Liver (tissue), 8 donors: ENCODE measurements at regions not wholly inside any gene's neighbourhood (a gene's known extent, or its start where the extent isn't known, plus 50 kb on each side); places are given as distances from the start of the nearest gene placed in this dataset.

Experiments used
- DNase-seq: peaks from one replicate; pipeline ENCODE4 v3.0.0-alpha.2; 2017; ENCODE audit warnings: low spot score
- H3K27ac ChIP-seq, 2 donors: one replicate each; pipeline ENCODE4 v1.7.0; 2013; ENCODE audit warnings: inconsistent platforms in 2 of 2, low read length in 2 of 2, control low read depth in 1 of 2, low read depth in 1 of 2, mild to moderate bottlenecking in 1 of 2
- H3K27me3 ChIP-seq, 4 donors: one replicate each; pipeline versions ENCODE4 v1.6.1 to v1.7.0; 2013; ENCODE audit warnings: low read length in 3 of 4, inconsistent platforms in 1 of 4, mild to moderate bottlenecking in 1 of 4, moderate library complexity in 1 of 4; ENCODE audit not compliant: control insufficient read depth in 4 of 4, insufficient read depth in 4 of 4
- H3K36me3 ChIP-seq, 4 donors: one replicate each; pipeline versions ENCODE4 v1.6.1 to v1.7.0; 2013; ENCODE audit warnings: low read length in 3 of 4, mild to moderate bottlenecking in 3 of 4, low read depth in 1 of 4, moderate library complexity in 1 of 4; ENCODE audit not compliant: control insufficient read depth in 4 of 4, insufficient read depth in 3 of 4
- H3K4me1 ChIP-seq, 4 donors: one replicate each; pipeline versions ENCODE4 v1.6.1 to v1.7.0; 2013; ENCODE audit warnings: low read length in 3 of 4, mild to moderate bottlenecking in 3 of 4, moderate library complexity in 1 of 4; ENCODE audit not compliant: control insufficient read depth in 4 of 4, insufficient read depth in 4 of 4
- H3K4me3 ChIP-seq, 3 donors: one replicate each; pipeline versions ENCODE4 v1.6.1 to v1.7.0; 2013; ENCODE audit warnings: low read length in 3 of 3, control low read depth in 1 of 3, low read depth in 1 of 3, mild to moderate bottlenecking in 1 of 3
- H3K9ac ChIP-seq, 2 donors: one replicate each; pipeline ENCODE4 v1.7.0; 2013; ENCODE audit warnings: low read length in 2 of 2, mild to moderate bottlenecking in 2 of 2, moderate library complexity in 2 of 2, control low read depth in 1 of 2, low read depth in 1 of 2
- H3K9me3 ChIP-seq, 4 donors: one replicate each; pipeline versions ENCODE4 v1.6.1 to v1.7.0; 2013; ENCODE audit warnings: low read length in 3 of 4; ENCODE audit not compliant: control insufficient read depth in 4 of 4
- EGR1 ChIP-seq, 2 donors: IDR thresholded peaks; 2 replicates each; pipeline ENCODE4 v1.6.1; 2016 to 2018; ENCODE audit warnings: antibody characterized with exemption in 2 of 2, low read depth in 2 of 2
- FOXA1 ChIP-seq: IDR thresholded peaks from 2 replicates; pipeline ENCODE4 v1.6.1; 2016; ENCODE audit warnings: antibody characterized with exemption
- FOXA2 ChIP-seq: IDR thresholded peaks from 2 replicates; pipeline ENCODE4 v1.6.1; 2016; ENCODE audit warnings: antibody characterized with exemption
- GABPA ChIP-seq, 2 donors: IDR thresholded peaks in 1 of 2; conservative IDR thresholded peaks in 1 of 2; 2 replicates each; pipeline ENCODE4 v1.6.1; 2016; ENCODE audit warnings: antibody characterized with exemption in 2 of 2, mild to moderate bottlenecking in 1 of 2, moderate library complexity in 1 of 2
- HNF4A ChIP-seq, 2 donors: conservative IDR thresholded peaks; 2 replicates each; pipeline ENCODE4 v1.6.1; 2016; ENCODE audit warnings: antibody characterized with exemption in 2 of 2, mild to moderate bottlenecking in 2 of 2
- HNF4G ChIP-seq: IDR thresholded peaks from 2 replicates; pipeline ENCODE4 v1.6.1; 2016; ENCODE audit warnings: antibody characterized with exemption
- JUND ChIP-seq, 2 donors: IDR thresholded peaks; 2 replicates each; pipeline ENCODE4 v1.6.1; 2016; ENCODE audit warnings: antibody characterized with exemption in 2 of 2
- NR2F2 ChIP-seq: IDR thresholded peaks from 2 replicates; pipeline ENCODE4 v1.6.1; 2016; ENCODE audit warnings: antibody characterized with exemption
- RAD21 ChIP-seq, 2 donors: IDR thresholded peaks; 2 replicates each; pipeline ENCODE4 v1.6.1; 2016; ENCODE audit warnings: antibody characterized with exemption in 2 of 2, mild to moderate bottlenecking in 2 of 2
- RXRA ChIP-seq, 2 donors: IDR thresholded peaks; 2 replicates each; pipeline ENCODE4 v1.6.1; 2017 to 2018; ENCODE audit warnings: antibody characterized with exemption in 2 of 2, mild to moderate bottlenecking in 1 of 2
- SP1 ChIP-seq: IDR thresholded peaks from 2 replicates; pipeline ENCODE4 v1.6.1; 2018; ENCODE audit warnings: antibody characterized with exemption, mild to moderate bottlenecking
- TAF1 ChIP-seq: conservative IDR thresholded peaks from 2 replicates; pipeline ENCODE4 v1.6.1; 2016; ENCODE audit warnings: antibody characterized with exemption, mild to moderate bottlenecking
- YY1 ChIP-seq: IDR thresholded peaks from 2 replicates; pipeline ENCODE4 v1.6.1; 2016; ENCODE audit warnings: antibody characterized with exemption, mild to moderate bottlenecking
- WGBS: extraction: QIAGEN DNeasy Blood & Tissue Kit; methylation state at CpG from one replicate; pipeline ENCODE4 v1.1.7; 2013; 5-methylcytosine and 5-hydroxymethylcytosine counted together
- TF ChIP-seq, protein P1 (sequence below): IDR thresholded peaks from 2 replicates; pipeline ENCODE4 v1.6.1; 2016; ENCODE audit warnings: antibody characterized with exemption, mild to moderate bottlenecking
- TF ChIP-seq, protein P2 (sequence below): IDR thresholded peaks from 2 replicates; pipeline ENCODE4 v1.6.1; 2016; ENCODE audit warnings: antibody characterized with exemption
- TF ChIP-seq, protein P3 (sequence below): IDR thresholded peaks from 2 replicates; pipeline ENCODE4 v1.6.1; 2016; ENCODE audit warnings: antibody characterized with exemption
- TF ChIP-seq, protein P4 (sequence below): IDR thresholded peaks from 2 replicates; pipeline ENCODE4 v1.6.1; 2016; ENCODE audit warnings: antibody characterized with exemption
- TF ChIP-seq, protein P5 (sequence below): fragments of 150-350 bp; IDR thresholded peaks from 2 replicates; pipeline ENCODE4 v1.5.1; 2017; ENCODE audit warnings: improper control_type of control experiment, low read depth, low read length; ENCODE audit not compliant: missing input control
- donor health status: healthy.
- donor health status: healthy.
- donor health status: healthy.
- donor health status: healthy.
- donor health status: healthy.

DNA sequence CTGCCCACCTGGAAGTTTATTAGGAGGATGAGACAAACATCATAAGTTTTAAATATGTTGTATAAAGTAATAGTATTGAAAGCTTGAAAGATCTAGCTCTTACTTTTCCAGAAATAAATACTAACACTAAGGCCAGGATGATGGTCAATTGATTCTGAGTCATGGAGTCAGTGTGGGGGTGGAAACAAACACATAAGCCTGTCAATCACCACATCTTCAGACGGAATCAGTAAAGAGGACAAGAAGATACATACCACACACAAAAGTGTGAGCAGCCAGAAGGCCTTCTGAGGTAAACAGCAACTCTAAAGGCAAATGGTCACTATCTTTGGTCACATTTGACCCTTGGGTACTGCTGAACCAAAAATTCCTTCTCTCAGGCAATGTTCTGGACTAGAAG lies 365.0 kb upstream of the RASGEF1B start (continued):
- TF ChIP-seq, protein P1, sequence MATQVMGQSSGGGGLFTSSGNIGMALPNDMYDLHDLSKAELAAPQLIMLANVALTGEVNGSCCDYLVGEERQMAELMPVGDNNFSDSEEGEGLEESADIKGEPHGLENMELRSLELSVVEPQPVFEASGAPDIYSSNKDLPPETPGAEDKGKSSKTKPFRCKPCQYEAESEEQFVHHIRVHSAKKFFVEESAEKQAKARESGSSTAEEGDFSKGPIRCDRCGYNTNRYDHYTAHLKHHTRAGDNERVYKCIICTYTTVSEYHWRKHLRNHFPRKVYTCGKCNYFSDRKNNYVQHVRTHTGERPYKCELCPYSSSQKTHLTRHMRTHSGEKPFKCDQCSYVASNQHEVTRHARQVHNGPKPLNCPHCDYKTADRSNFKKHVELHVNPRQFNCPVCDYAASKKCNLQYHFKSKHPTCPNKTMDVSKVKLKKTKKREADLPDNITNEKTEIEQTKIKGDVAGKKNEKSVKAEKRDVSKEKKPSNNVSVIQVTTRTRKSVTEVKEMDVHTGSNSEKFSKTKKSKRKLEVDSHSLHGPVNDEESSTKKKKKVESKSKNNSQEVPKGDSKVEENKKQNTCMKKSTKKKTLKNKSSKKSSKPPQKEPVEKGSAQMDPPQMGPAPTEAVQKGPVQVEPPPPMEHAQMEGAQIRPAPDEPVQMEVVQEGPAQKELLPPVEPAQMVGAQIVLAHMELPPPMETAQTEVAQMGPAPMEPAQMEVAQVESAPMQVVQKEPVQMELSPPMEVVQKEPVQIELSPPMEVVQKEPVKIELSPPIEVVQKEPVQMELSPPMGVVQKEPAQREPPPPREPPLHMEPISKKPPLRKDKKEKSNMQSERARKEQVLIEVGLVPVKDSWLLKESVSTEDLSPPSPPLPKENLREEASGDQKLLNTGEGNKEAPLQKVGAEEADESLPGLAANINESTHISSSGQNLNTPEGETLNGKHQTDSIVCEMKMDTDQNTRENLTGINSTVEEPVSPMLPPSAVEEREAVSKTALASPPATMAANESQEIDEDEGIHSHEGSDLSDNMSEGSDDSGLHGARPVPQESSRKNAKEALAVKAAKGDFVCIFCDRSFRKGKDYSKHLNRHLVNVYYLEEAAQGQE = no peak
- TF ChIP-seq JUND (IDR thresholded peaks at IDR 0.05) (no peak), RXRA (IDR thresholded peaks at IDR 0.05) (no peak), HNF4G (no peak), TAF1 (no peak)
- TF ChIP-seq, protein P2, sequence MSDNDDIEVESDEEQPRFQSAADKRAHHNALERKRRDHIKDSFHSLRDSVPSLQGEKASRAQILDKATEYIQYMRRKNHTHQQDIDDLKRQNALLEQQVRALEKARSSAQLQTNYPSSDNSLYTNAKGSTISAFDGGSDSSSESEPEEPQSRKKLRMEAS = no peak

DNA sequence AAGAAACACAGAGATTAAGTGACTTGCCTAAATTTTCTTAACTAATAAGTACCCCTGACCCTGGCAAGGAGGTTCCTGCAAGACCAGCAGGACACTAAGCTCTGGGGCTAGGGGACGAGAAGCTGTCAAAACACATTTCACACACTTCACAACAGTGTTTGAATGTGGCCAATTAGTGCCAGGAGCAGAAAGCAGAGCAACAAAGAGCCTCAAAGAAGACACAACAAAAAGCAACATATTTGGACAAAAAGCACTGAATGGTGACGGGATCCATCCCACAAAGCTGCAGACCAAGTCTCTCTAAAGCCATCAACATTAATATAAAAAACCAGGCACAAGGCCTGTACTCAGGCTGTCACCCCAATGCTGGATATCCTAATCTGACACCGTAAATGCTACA lies 361.9 kb upstream of the RASGEF1B start:
- 92% methylated on average over 3 of the region's 3 CpGs for WGBS
- DNase-seq = no peak
- peaks cover 0 to 6% (median 0%) of the 10 kb centered on the region in 4 donors for H3K4me1 ChIP-seq
- TF ChIP-seq, protein P3, sequence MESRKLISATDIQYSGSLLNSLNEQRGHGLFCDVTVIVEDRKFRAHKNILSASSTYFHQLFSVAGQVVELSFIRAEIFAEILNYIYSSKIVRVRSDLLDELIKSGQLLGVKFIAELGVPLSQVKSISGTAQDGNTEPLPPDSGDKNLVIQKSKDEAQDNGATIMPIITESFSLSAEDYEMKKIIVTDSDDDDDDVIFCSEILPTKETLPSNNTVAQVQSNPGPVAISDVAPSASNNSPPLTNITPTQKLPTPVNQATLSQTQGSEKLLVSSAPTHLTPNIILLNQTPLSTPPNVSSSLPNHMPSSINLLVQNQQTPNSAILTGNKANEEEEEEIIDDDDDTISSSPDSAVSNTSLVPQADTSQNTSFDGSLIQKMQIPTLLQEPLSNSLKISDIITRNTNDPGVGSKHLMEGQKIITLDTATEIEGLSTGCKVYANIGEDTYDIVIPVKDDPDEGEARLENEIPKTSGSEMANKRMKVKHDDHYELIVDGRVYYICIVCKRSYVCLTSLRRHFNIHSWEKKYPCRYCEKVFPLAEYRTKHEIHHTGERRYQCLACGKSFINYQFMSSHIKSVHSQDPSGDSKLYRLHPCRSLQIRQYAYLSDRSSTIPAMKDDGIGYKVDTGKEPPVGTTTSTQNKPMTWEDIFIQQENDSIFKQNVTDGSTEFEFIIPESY = no peak
- TF ChIP-seq, protein P1 = no peak
- TF ChIP-seq HNF4A (conservative IDR thresholded peaks at IDR 0.05) = no peak
- TF ChIP-seq YY1 = no peak
- no peak for TF ChIP-seq SP1
- no peak for TF ChIP-seq EGR1 (IDR thresholded peaks at IDR 0.05; ENCODE audit: low read depth in 2 of 2)
- TF ChIP-seq FOXA1 = no peak
- TF ChIP-seq NR2F2 = no peak
- TF ChIP-seq TAF1 = no peak
- TF ChIP-seq, protein P4, sequence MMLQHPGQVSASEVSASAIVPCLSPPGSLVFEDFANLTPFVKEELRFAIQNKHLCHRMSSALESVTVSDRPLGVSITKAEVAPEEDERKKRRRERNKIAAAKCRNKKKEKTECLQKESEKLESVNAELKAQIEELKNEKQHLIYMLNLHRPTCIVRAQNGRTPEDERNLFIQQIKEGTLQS = no peak
- TF ChIP-seq, protein P2 = no peak
- TF ChIP-seq JUND (IDR thresholded peaks at IDR 0.05) = no peak
- no peak for TF ChIP-seq RXRA (IDR thresholded peaks at IDR 0.05)
- no peak for TF ChIP-seq FOXA2
- no peak for TF ChIP-seq HNF4G
- no peak for TF ChIP-seq GABPA (IDR thresholded peaks at IDR 0.05 in 1 of 2, conservative IDR thresholded peaks at IDR 0.05 in 1 of 2)
- TF ChIP-seq, protein P5, sequence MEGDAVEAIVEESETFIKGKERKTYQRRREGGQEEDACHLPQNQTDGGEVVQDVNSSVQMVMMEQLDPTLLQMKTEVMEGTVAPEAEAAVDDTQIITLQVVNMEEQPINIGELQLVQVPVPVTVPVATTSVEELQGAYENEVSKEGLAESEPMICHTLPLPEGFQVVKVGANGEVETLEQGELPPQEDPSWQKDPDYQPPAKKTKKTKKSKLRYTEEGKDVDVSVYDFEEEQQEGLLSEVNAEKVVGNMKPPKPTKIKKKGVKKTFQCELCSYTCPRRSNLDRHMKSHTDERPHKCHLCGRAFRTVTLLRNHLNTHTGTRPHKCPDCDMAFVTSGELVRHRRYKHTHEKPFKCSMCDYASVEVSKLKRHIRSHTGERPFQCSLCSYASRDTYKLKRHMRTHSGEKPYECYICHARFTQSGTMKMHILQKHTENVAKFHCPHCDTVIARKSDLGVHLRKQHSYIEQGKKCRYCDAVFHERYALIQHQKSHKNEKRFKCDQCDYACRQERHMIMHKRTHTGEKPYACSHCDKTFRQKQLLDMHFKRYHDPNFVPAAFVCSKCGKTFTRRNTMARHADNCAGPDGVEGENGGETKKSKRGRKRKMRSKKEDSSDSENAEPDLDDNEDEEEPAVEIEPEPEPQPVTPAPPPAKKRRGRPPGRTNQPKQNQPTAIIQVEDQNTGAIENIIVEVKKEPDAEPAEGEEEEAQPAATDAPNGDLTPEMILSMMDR = no peak
- TF ChIP-seq RAD21 (IDR thresholded peaks at IDR 0.05) = no peak
- no peaks in the 10 kb centered on the region for H3K9me3 ChIP-seq
- no peaks in the 10 kb centered on the region for H3K27me3 ChIP-seq
- H3K27ac ChIP-seq = no peak overlapping the region
- H3K4me3 ChIP-seq = no peak overlapping the region
- H3K9ac ChIP-seq = no peak overlapping the region
- no peaks in the 10 kb centered on the region for H3K36me3 ChIP-seq
